ENCODE measurements at regions not wholly inside any gene's neighbourhood (a gene's known extent, or its start where the extent isn't known, plus 50 kb on each side); places are given as distances from the start of the nearest gene placed in this dataset.

GRCh38 chr6:138034229-138034628 lies 73.0 kb downstream of the PERP start:
- no peak for TF ChIP-seq ZNF70 (CRISPR knock-in tag; IDR thresholded peaks at IDR 0.05)
- TF ChIP-seq PATZ1 (CRISPR knock-in tag; IDR thresholded peaks at IDR 0.05; ENCODE audit: borderline replicate concordance) = no peak
- no peak for TF ChIP-seq ARNTL (CRISPR knock-in tag; IDR thresholded peaks at IDR 0.05; ENCODE audit: borderline replicate concordance, low read depth)
- no peak for TF ChIP-seq CREB5 (CRISPR knock-in tag; IDR thresholded peaks at IDR 0.05; ENCODE audit: low read depth)
- no peak for TF ChIP-seq SNAI2 (CRISPR knock-in tag; IDR thresholded peaks at IDR 0.05)
- TF ChIP-seq ZC3H10 (CRISPR knock-in tag; IDR thresholded peaks at IDR 0.05) = no peak
- no peak for TF ChIP-seq TOX (CRISPR knock-in tag; IDR thresholded peaks at IDR 0.05; ENCODE audit: borderline replicate concordance)
- no peak for TF ChIP-seq ZNF565 (CRISPR knock-in tag; conservative IDR thresholded peaks at IDR 0.05; ENCODE audit: low read depth)
- no peak for TF ChIP-seq PPARA (CRISPR knock-in tag; IDR thresholded peaks at IDR 0.05; ENCODE audit: borderline replicate concordance)
- no peak for TF ChIP-seq CSDC2 (CRISPR knock-in tag; IDR thresholded peaks at IDR 0.05)
- TF ChIP-seq BACH2 (CRISPR knock-in tag; IDR thresholded peaks at IDR 0.05; ENCODE audit: borderline replicate concordance) = no peak
- no peak for TF ChIP-seq GLIS3 (CRISPR knock-in tag; IDR thresholded peaks at IDR 0.05)
- no peak for TF ChIP-seq TSHZ2 (CRISPR knock-in tag; IDR thresholded peaks at IDR 0.05)
- no peak for TF ChIP-seq ZNF8 (CRISPR knock-in tag; IDR thresholded peaks at IDR 0.05)
